ENCODE measurements at regions not wholly inside any gene's neighbourhood (a gene's known extent, or its start where the extent isn't known, plus 50 kb on each side); places are given as distances from the start of the nearest gene placed in this dataset.

DNA sequence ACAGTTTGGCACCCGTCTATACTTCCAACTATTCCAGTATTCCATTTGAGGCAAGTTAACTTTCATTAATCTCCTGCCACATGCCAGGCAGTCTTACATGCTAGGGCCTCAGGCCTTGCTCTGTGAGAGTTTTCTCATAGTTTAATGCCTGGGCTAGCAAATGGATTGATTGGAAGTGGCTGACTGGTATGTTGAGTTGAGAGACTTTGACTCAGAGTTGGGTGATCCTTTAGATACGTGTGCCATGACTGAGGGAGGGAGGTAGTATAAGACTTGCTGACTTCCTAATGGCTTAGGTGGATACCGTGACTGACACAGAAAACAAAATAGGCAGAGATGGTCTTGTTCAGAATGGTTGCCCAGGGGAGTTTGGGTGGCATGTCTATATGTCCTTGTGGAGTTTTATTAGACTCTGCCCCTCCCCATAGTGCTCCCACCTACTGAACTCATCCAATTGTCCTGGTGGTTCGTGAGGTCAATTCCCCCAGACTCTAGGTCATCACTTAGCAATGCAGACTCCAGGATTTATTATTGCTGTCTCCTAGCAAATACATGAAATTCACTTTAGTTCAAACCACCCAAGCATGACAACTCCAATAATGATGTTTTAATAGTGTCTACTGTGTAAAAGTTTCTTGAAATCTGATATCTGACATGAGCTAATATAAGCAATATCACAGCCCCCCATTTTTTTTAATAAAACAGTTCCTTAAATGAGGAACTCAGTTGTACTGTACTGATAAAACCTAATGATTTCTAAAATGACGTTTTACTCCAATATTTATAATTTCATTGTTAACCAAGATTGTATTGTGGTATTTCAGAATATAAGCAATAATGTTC, 413.9 kb upstream of the MDFIC2 start:
- H3K4me3 ChIP-seq (ENCODE audit: low read depth, low read length), result no peak overlapping the region
- no peak for TF ChIP-seq CTCF (IDR thresholded peaks at IDR 0.05; ENCODE audit: insufficient read depth, low read depth, low read length)
- no peak for DNase-seq (ENCODE audit: low read depth)

- no peak overlapping the region for H3K4me3 ChIP-seq (ENCODE audit: low read depth, low read length)
- DNase-seq (ENCODE audit: low read depth), result no peak
- TF ChIP-seq CTCF (IDR thresholded peaks at IDR 0.05; ENCODE audit: insufficient read depth, low read depth, low read length), result no peak
These were observed 409.6 kb upstream of the MDFIC2 start for GRCh38 chr3:70722018-70722417.

GRCh38 chr3:70716832-70717231, 404.4 kb upstream of the MDFIC2 start:
- TF ChIP-seq CTCF (IDR thresholded peaks at IDR 0.05; ENCODE audit: insufficient read depth, low read depth, low read length), result peak; percentile 38
- no peak overlapping the region for H3K4me3 ChIP-seq (ENCODE audit: low read depth, low read length)
- DNase-seq (ENCODE audit: low read depth), result peak; percentile 30

DNA sequence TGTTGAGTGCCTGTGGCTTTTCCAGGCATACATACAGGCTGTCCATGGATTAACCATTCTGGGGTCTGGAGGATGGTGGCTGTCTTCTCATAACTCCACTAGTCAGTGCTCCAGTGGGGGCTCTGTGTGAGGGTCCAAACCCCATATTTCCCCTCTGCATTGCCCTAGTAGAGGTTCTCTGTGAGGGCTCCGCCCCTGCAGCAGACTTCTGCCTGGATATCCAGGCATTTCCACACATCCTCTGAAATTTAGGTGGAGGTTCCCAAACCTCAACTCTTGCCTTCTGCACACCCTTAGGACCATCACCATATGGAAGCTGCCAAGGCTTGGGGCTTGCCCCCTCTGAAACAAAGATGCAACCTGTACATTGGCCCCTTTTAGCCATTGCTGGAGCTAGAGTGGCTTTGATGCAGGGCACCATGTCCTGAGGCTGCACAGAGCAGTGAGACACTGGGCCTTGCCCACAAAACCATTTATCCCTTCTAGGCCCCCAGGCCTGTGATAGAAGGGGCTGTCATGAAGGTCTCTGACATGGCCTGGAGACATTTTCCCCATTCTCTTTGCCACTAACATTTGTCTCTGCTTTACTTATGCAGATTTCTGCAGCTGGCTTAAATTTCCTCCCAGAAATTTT, 400.1 kb upstream of the MDFIC2 start:
- H3K4me3 ChIP-seq (ENCODE audit: low read depth, low read length), result no peak overlapping the region
- DNase-seq (ENCODE audit: low read depth), result no peak
- no peak for TF ChIP-seq CTCF (IDR thresholded peaks at IDR 0.05; ENCODE audit: insufficient read depth, low read depth, low read length)

- DNase-seq (ENCODE audit: low read depth), result no peak
- H3K4me3 ChIP-seq (ENCODE audit: low read depth, low read length), result no peak overlapping the region
- TF ChIP-seq CTCF (IDR thresholded peaks at IDR 0.05; ENCODE audit: insufficient read depth, low read depth, low read length), result no peak
These were observed 391.1 kb upstream of the MDFIC2 start for GRCh38 chr3:70703305-70704102.

- H3K4me3 ChIP-seq (ENCODE audit: low read depth, low read length), result no peak overlapping the region
- no peak for DNase-seq (ENCODE audit: low read depth)
- TF ChIP-seq CTCF (IDR thresholded peaks at IDR 0.05; ENCODE audit: insufficient read depth, low read depth, low read length), result no peak
These were observed 389.7 kb upstream of the MDFIC2 start for GRCh38 chr3:70702132-70702531.

All from fibroblast of villous mesenchyme (primary cell).